Common myeloid progenitor, CD34-positive (primary cell): ENCODE measurements at regions not wholly inside any gene's neighbourhood (a gene's known extent, or its start where the extent isn't known, plus 50 kb on each side); places are given as distances from the start of the nearest gene placed in this dataset.
A peak's percentile ranks its signal among the peaks of the same experiment; 100 is the strongest.

Source experiments
- CTCF ChIA-PET: fragments of 350-600 bp; sonication (Branson Sonifier 250); formaldehyde crosslinking; loops from one replicate; lab custom pipeline; 2021; ENCODE audit warnings: antibody characterized with exemption; lab: Charles Lee
- POLR2A ChIA-PET: fragments of 350-600 bp; sonication (Branson Sonifier 250); formaldehyde crosslinking; loops from one replicate; lab custom pipeline; 2021; ENCODE audit warnings: antibody characterized with exemption; lab: Charles Lee
- DNase-seq, 3 donors: peaks; one replicate each; pipeline versions ENCODE4 v3.0.0 to v3.0.0-alpha.2; 2013
- H3K27ac ChIP-seq, 2 experiments: 1 replicate in 1 of 2; 2 replicates in 1 of 2; pipeline ENCODE4 v1.7.0; 2013; ENCODE audit warnings: inconsistent platforms in 2 of 2, low read length in 2 of 2, mild to moderate bottlenecking in 2 of 2, low read depth in 1 of 2, moderate library complexity in 1 of 2; ENCODE audit not compliant: severe bottlenecking in 2 of 2, insufficient read depth in 1 of 2, poor library complexity in 1 of 2
- H3K27me3 ChIP-seq, 5 experiments: replicated peaks in 2 of 5; 1 replicate in 3 of 5; 2 replicates in 2 of 5; pipeline versions ENCODE4 v1.6.1 to v1.7.0; 2013; ENCODE audit warnings: low read length in 4 of 5, mild to moderate bottlenecking in 2 of 5, moderate library complexity in 2 of 5, inconsistent platforms in 1 of 5; ENCODE audit not compliant: insufficient read depth in 5 of 5, control insufficient read depth in 4 of 5
- H3K36me3 ChIP-seq, 4 experiments: 1 replicate in 2 of 4; 2 replicates in 2 of 4; pipeline versions ENCODE4 v1.6.1 to v1.7.0; 2013; ENCODE audit warnings: low read length in 3 of 4, control low read depth in 1 of 4, mild to moderate bottlenecking in 1 of 4; ENCODE audit not compliant: control insufficient read depth in 4 of 4, insufficient read depth in 4 of 4
- H3K4me1 ChIP-seq, 4 experiments: 1 replicate in 3 of 4; 2 replicates in 1 of 4; pipeline versions ENCODE4 v1.6.1 to v1.7.1; 2013; ENCODE audit warnings: low read length in 3 of 4, mild to moderate bottlenecking in 3 of 4, control low read depth in 1 of 4, inconsistent platforms in 1 of 4, moderate library complexity in 1 of 4; ENCODE audit not compliant: control insufficient read depth in 4 of 4, insufficient read depth in 4 of 4; ENCODE audit errors: control extremely low read depth in 1 of 4
- H3K4me3 ChIP-seq, 7 experiments: 1 replicate in 4 of 7; 2 replicates in 3 of 7; pipeline versions ENCODE4 v1.5.1 to v1.7.0; 2013; ENCODE audit warnings: mild to moderate bottlenecking in 7 of 7, low read length in 6 of 7, moderate library complexity in 6 of 7, inconsistent platforms in 2 of 7, low read depth in 2 of 7, control low read depth in 1 of 7; ENCODE audit not compliant: insufficient read depth in 4 of 7, control insufficient read depth in 1 of 7; ENCODE audit errors: extremely low read depth in 1 of 7
- H3K9me3 ChIP-seq, 5 experiments: 1 replicate in 4 of 5; 2 replicates in 1 of 5; pipeline versions ENCODE4 v1.6.1 to v1.7.1; 2013; ENCODE audit warnings: low read length in 4 of 5, mild to moderate bottlenecking in 2 of 5, inconsistent platforms in 1 of 5, low read depth in 1 of 5, moderate library complexity in 1 of 5; ENCODE audit not compliant: control insufficient read depth in 4 of 5, insufficient read depth in 2 of 5; ENCODE audit errors: control extremely low read depth in 1 of 5
- WGBS: methylation state at CpG from one replicate; pipeline ENCODE4 v1.1.5; 2013; ENCODE audit not compliant: insufficient coverage; 5-methylcytosine and 5-hydroxymethylcytosine counted together

GRCh38 chr2:215805493-215805892, 207.9 kb downstream of the MREG start:
- Histone ChIP-seq H3K4me3 (no peak overlapping the region), H3K4me1 (no peaks in the 10 kb centered on the region), H3K27ac (no peak overlapping the region), H3K9me3 (no peaks in the 10 kb centered on the region), H3K27me3 (peaks cover 0 to 2% (median 0%) of the 10 kb centered on the region in 5 experiments), H3K36me3 (no peaks in the 10 kb centered on the region)
- DNase-seq: no peak
- no CpG with 5 or more reads among the region's 3 CpGs for WGBS
- POLR2A ChIA-PET: no interaction called here
- CTCF ChIA-PET: no interaction called here

- POLR2A ChIA-PET: no interaction called here
- Histone ChIP-seq H3K27ac (no peak overlapping the region), H3K4me1 (no peaks in the 10 kb centered on the region), H3K36me3 (no peaks in the 10 kb centered on the region), H3K4me3 (no peak overlapping the region), H3K9me3 (no peaks in the 10 kb centered on the region), H3K27me3 (peaks cover 0 to 2% (median 0%) of the 10 kb centered on the region in 5 experiments)
- CTCF ChIA-PET: interaction anchor here (1.0 kb wide), 1 partner anchor 169 kb away, joined by 3 read pairs; no protein-coding TSS in a partner anchor
- DNase-seq: no peak
Measured at GRCh38 chr2:215803150-215803549, 210.2 kb downstream of the MREG start.

- no peak for DNase-seq
- no peak overlapping the region for H3K4me3 ChIP-seq
- CTCF ChIA-PET: no interaction called here
- H3K4me1 ChIP-seq: peaks cover 20 to 29% (median 26%) of the 10 kb centered on the region in 4 experiments
- 100% methylated on average over 1 of the region's 1 CpG for WGBS
- H3K36me3 ChIP-seq: no peaks in the 10 kb centered on the region
- no peaks in the 10 kb centered on the region for H3K9me3 ChIP-seq
- POLR2A ChIA-PET: no interaction called here
- H3K27me3 ChIP-seq: no peaks in the 10 kb centered on the region
- no peak overlapping the region for H3K27ac ChIP-seq
Measured at GRCh38 chr2:215799194-215799593, 214.2 kb downstream of the MREG start.

- no peak overlapping the region for H3K27ac ChIP-seq
- CTCF ChIA-PET: no interaction called here
- WGBS: 100% methylated on average over 1 of the region's 2 CpGs
- H3K36me3 ChIP-seq: no peaks in the 10 kb centered on the region
- POLR2A ChIA-PET: no interaction called here
- H3K4me1 ChIP-seq: peaks cover 27 to 45% (median 36%) of the 10 kb centered on the region in 4 experiments
- no peaks in the 10 kb centered on the region for H3K9me3 ChIP-seq
- no peak for DNase-seq
- H3K4me3 ChIP-seq: no peak overlapping the region
- H3K27me3 ChIP-seq: no peaks in the 10 kb centered on the region
Measured at GRCh38 chr2:215797676-215798075, 215.7 kb downstream of the MREG start.

GRCh38 chr2:215796140-215796855, 217.1 kb downstream of the MREG start:
- H3K4me3 ChIP-seq: no peak overlapping the region
- H3K4me1 ChIP-seq: peaks cover 27 to 48% (median 38%) of the 10 kb centered on the region in 4 experiments
- H3K36me3 ChIP-seq: no peaks in the 10 kb centered on the region
- ChIA-PET CTCF (interaction anchor here (0.7 to 1.3 kb wide), 5 partner anchors 10 to 107 kb away, joined by 3 to 5 read pairs (median 3); no protein-coding TSS in a partner anchor), POLR2A (interaction anchor here (0.6 kb wide), 1 partner anchor 104 kb away, joined by 3 read pairs; no protein-coding TSS in a partner anchor)
- H3K27ac ChIP-seq: no peak overlapping the region
- 0% methylated on average over 2 of the region's 4 CpGs for WGBS
- no peaks in the 10 kb centered on the region for H3K27me3 ChIP-seq
- DNase-seq: peak; percentile 23 to 75 (median 59)
- H3K9me3 ChIP-seq: no peaks in the 10 kb centered on the region

- ChIA-PET CTCF (interaction anchor here (0.9 to 2.4 kb wide), 6 partner anchors 9 to 36 kb away, joined by 3 to 14 read pairs (median 4); no protein-coding TSS in a partner anchor), POLR2A (no interaction called here)
- H3K36me3 ChIP-seq: no peaks in the 10 kb centered on the region
- DNase-seq: peak in 1 of 3 donors; percentile 8
- H3K27ac ChIP-seq: no peak overlapping the region
- peaks cover 27 to 52% (median 38%) of the 10 kb centered on the region in 4 experiments for H3K4me1 ChIP-seq
- 96% methylated on average over 3 of the region's 5 CpGs for WGBS
- no peak overlapping the region for H3K4me3 ChIP-seq
- H3K27me3 ChIP-seq: no peaks in the 10 kb centered on the region
- H3K9me3 ChIP-seq: no peaks in the 10 kb centered on the region
Measured at GRCh38 chr2:215794829-215795546, 218.4 kb downstream of the MREG start.
